ENCODE measurements at regions not wholly inside any gene's neighbourhood (a gene's known extent, or its start where the extent isn't known, plus 50 kb on each side); places are given as distances from the start of the nearest gene placed in this dataset.
"Not testable (repeated sequence)": the region's sequence is repeated elsewhere in the genome, so short reads cannot be mapped to it uniquely, and the experiment has no call there.

DNA sequence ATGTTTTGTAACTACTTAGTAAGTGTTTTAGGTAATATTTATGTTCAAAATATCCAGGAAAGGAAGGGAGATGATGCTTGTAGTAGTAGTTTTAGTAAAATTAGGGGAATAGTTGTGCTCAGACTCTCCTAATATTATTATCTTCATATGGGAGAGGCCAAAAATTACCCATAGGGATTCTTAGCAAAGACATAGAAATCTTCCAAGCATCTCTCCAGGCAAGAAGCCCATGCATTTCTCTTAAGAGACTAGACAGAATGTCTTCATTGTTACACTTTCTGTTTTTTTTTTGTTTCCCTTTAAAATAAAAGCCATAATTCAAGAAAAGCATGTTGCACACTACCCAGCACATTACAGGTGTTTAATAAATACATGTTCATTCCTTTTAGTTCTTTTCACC, 180.6 kb downstream of the CYB561 start:
- DNase-seq = no peak

DNA sequence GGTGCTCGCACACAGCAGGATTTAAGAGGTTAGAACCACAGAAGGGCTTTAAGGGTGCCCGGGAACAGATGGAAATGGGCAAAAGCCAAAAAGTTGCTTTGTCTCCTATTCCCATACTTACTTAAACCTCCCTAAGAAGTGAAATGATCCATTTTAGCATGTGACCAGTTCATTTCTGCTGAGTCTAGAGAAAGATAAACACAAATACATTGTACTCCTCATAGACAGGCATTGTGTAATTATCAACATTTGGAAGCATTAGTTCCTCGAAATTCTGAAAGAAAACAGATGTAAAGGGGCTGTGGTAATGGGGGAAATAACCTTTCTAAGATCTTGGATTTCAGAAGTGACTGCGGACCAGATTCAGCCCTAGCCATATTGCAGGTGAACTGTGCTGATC, 178.3 kb downstream of the CYB561 start:
- DNase-seq = no peak

DNA sequence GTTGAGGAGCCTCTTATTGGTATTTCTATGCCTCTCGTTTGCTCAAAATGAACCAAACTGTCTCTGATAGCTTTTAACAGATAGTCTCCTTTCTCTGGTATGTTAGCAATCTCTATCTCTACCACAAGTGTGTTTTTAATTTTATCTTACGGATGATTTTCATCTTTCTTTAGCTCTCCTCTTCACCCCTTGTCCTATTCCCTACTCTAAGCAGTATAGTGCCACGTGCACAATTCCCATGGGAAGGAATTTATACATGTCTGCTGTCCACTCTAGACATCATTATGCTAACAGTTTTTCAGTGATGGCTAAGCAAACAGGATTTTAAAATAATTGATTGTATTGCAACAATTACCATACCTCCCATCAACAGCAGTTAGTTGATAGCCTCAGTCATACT, 177.3 kb downstream of the CYB561 start:
- no peak for DNase-seq

DNA sequence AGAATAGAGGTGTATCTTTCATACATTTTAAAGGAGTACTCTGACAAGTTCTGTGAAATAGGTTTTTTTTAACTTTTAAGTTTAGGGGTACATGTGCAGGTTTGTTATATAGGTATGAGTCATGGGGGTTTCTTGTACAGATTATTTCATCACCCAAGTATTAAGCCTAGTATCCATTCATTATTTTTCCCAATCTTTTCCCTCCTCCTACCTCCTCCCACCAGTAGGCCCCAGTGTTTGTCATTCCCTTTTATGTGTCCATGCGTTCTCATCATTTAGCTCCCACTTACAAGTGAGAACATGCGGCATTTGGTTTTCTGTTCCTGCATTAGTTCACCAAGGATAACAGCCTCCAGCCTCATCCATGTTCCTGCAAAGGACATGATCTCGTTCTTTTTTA, 175.5 kb downstream of the CYB561 start:
- DNase-seq = no peak

DNA sequence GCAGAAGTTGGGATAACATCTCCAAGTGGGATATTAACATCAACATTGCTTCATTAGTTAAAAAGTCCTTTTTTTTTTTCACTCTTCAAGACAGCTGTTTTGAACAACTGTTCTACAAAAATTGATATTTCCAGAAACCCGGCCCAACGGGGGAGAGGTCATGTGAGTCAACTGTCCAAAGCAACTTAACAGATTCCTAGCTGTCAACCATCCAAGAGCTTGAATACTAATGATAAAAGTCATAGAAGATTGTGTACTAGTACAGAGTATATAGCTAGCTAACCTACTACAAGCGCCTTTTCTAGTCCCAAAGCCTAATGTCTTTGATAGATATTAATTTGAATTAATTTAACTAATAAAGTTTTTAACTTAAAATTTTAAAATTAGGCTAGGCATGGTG, 172.0 kb downstream of the CYB561 start:
- no peak for DNase-seq

DNA sequence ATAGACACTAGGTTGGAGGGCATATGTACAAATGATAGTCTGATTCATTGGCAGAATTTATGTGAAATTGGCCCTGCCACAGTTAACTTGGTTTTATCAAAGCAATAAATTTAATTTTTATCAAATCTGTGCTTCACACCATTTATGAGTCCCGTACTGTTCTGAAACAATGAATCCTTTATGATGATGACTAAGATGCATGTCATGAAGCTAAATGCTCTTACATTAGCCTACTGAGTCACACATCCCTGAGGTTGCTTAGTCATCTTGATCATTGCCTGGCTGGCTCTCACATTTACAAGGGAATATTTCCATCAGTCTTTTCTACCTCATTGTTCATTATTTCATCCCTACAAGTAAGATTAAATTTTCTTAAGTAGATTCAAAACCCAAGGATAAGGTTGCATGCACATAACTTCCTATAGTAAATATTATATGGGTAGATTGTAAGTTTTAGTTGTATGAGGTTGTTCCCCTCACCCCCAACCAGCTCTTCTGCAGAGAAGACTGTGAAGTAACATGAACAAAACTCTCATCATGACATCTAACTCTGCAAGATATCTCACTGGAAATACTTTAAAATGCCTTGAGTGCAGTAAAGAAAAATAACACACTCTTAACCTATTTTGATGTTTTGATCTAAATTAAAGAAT, 170.7 kb downstream of the CYB561 start:
- no peak for DNase-seq

DNA sequence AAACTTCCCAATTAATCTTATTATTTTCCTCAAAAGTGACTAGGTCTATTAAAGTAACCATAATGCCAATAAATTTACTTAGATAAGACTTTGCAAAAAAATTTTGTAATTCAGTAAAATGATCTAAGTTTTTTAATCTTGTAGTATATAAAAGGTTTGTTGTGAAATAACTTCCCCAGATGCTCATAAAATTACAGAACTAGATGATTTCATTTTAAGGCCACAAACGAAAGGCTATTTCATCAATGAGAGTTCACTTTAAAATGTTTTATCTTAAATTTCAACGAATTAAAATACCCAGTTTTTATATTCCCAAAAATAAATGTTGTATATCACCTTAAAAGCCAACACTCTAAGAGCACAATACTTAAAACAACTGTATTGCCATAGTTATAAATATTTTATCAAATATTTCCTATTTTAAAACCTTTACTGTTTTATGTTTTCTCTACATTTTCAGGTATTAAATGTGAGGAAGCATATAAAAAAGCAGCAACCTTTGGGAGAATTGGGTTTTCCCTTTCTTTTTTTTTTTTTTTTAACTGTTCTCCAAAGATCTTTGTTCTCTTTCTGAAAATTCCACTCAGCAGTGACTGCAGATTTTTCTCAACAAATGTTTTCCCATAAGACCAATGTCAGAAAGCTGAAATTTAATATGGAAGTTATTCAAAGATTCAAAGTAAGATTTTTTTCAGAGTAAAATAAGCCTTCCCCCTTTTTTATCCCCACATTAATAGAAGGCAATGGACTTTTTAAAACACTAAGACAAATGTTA, 169.9 kb downstream of the CYB561 start:
- DNase-seq = no peak

DNA sequence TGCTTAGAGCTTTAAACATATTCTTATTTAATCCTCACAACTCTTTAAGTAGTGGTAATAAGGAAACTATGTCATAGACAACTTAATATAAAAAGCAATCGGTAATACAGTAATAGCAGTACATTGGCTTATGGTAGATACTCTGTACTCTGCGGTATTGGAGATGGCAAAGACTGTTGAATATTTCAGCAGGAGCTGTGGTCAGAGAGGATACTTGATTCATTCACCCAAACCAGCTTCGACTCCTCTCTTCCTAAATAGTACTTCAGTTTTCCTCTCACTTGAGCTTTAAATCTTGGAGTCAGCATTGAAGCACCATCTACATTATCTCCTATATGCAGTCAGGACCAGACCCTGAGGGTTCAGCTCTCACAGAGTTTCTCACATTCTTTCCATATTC, 169.3 kb downstream of the CYB561 start:
- no peak for DNase-seq

DNA sequence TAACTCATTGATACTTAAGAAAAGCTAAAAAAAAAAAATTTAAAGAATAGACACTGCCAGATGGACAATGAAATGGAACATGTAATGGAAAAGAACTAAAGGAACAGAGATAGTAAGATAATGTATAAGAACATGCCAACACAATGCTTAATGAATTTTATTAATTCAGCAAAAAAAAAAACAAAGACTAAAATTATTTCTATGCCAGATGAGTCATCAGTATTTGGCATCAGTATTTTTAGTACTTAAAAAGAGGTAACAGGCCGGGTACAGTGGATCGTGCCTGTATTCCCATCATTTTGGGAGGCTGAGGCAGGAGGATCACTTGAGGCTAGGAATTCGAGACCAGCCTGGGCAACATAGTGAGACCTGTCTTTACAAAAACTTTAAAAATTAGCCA, 168.5 kb downstream of the CYB561 start:
- DNase-seq = no peak

DNA sequence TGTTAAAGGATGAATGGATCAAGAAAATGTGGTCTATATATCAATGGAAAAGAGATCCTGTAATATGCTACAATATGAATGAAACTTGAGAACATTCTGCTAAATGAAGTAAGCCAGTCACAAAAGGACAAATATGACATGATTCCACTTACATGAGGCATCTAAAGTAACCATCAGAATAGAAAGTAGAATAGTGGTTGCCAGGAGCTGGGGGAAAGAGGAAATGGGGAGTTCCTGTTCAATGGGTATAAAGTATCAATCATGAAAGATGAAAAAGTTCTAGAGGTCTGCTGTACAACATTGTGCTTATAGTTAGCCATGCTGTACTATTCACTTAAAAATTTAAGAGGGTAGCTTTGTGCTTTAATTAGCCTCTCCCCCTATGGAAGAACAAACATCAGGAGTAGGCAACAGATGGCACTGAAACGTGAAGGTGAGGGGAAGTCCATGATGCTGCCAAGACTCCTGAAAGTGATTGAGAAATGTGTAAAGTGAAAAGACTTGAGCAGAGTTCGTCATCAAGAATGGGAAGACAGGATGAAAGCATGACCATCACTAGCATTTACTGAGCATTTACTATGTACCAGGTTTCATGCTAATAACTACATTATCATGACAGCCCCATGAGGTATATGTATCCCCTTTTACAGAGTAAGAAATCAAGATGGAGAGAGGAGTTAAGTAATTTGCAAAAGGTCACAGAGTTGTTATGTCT, 167.2 kb downstream of the CYB561 start:
- peak; percentile 33 to 67 for DNase-seq

DNA sequence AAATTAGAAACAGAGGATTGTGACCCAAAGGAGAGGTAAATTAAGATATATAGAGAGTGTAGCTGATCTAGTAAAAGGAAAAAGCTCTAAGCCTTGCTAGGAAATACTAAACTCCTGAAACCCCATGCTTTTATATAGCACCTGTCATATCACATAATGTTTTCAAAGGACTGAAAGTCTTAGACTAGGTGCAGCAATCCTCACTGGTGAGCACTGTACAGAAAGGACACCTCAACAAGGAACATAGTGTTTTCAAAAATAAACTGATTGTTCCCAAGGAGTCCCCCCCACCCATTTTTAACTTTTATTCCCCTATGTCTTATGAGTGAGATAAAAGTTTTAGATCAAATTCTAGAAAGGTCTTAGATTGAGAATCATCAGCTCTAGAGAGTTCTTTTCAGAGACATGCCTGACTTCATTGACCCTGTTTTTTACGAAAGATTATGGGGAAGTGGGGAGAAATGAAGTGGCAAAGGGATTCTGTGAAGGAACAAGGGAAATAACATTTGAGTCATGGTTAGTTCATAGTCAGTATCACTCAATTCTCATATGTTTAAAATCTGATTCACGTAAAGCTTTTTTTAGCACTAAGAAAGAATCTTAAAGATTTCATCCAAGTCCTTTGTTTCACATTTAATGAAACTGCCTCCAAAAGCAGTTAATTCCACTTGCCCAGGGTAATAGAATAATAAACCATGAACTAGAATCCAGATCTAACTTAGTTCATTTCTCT, 166.4 kb downstream of the CYB561 start:
- no peak for DNase-seq

DNA sequence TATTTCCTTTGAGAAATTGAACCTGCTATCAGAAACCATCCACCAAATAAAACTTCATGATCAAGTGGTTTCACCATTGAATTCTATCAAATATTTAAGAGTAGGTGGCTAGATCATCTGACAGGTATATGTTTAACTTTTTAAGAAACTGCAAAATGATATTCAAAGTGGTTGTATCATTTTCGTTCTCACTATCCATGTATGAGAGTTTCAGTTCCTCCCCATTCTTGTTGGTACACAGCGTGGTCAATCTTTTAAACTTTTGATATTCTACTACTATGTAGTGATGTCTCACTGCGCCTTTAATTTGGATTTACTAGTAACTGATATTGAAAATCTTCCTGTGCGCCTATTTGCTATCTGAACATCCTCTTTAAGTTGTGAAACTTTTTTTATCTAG, 163.7 kb downstream of the CYB561 start:
- DNase-seq = no peak

DNA sequence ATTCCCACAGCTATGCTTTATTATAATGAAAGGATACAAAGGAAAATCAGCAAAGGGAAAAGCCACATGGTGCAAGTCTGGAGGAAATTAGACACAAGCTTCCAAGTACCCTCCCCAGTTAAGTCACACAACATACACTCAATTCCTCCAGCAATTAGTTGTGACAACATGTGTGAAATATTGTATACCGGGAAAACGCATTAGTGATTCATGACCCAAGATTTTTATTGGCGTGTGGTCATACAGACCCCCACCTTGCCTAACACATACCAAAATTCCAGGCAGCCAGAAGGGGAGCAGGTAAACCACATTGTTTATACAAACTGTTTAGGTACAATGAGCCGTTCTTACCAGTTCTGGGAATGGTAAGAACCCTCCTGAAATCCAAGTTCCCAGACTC, 160.6 kb downstream of the CYB561 start:
- no peak for DNase-seq

DNA sequence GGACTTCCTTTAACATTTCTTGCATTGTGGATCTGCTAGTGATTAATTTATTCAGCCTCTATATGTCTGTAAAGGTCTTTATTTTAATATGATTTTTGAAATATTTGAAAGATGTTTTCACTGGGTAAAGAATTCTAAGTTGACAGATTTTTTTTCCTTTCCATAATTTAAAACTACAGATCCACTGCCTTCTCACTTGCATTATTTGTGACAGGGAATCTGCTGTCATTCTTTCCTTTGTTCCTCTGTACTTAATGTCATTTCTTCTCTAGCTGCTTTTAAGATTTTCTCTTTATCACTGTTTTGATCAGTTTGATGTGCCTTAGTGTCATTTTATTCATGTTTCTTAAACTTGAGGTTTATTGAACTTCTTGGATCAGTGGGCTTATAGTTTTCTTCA, 159.9 kb downstream of the CYB561 start:
- no peak for DNase-seq

DNA sequence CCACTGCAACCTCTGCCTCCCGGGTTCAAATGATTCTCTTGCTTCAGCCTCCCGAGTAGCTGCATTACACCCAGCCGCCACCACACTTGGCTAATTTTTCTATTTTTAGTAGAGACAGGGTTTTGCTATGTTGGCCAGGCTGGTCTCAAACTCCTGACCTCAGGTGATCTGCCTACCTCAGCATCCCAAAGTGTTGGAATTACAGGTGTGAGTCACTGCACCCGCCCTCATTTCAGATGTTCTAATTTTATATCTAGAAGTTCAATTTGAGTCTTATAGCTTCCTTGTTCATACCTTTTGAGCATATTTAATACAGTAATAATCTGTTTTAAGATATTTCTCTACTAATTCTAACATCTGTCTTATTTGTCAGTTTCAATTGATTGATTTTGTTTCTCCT, 159.1 kb downstream of the CYB561 start:
- not testable (repeated sequence) for DNase-seq

DNA sequence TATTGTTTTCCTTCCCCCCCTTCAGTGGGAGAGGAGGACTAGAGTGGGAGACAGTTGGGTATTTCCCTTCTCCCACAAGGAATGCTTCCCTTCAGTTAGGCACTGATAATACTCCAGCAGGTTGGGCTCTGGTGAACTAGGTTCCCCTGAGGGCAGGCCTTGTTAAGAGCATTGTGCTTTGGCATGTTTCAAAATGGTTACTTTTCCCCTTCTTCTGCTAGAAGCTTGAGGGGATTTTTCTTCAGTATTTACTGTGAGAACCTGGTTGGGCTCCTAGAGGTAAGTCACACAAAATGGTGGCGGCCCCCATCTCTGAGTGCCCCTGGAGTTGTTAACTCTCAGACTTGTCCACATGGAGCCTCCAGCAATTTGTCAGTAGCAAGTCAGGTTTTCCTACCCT, 156.2 kb downstream of the CYB561 start:
- no peak for DNase-seq

DNA sequence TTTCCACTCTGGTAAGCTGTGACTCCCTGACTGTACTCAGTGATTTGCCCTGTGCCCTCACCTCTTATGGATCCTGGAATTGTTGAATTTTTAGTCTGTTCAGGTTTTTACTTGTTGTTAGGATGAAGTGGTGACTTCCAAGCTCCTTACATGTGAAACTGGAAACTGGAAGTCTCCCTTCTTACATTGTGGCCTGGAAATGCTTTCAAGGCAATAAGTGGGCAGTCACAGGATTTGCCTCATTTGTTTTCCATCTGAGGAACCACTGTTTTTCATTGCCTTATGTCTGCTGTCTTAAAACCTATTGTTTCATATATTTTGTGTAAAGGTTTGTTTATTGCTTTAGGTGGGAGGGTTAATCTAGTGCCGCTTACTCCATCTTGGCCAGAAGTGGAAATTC, 155.8 kb downstream of the CYB561 start:
- no peak for DNase-seq

DNA sequence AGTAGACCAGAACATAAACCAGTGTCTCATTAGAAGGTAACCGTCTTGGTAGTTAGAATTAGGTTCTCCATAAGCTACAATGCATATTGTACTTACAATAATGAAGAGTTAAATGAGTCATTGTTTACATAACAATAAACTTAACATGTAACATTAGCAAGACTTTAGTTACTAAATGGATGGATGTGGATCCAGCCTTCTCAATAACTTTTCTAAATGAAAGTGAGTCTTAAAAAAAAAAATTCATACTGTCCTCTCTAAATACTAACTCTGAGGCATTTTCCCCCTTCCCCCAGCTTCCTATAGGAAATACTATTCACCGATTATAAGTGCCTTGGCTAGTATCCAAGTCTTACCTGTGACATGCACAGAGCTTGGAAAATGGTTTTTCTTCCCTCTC, 155.3 kb downstream of the CYB561 start:
- no peak for DNase-seq

DNA sequence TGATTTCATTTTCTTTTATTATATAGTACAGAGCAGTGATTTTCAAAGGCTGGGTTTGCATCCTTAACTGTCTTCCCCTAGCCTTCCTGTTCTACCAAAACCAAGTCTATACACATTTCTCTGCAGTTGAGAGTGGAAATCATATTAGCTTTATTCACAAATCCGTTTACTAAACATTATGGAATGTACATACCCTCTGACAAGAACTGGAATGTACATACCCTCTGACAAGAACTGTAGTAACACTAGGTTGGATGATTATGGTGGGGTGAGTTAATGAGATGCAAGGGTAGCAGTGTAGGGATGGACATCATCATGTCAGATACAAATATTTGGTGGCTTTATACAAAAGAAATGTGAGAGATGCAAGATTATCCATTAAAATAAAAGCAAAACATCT, 154.8 kb downstream of the CYB561 start:
- DNase-seq = no peak

DNA sequence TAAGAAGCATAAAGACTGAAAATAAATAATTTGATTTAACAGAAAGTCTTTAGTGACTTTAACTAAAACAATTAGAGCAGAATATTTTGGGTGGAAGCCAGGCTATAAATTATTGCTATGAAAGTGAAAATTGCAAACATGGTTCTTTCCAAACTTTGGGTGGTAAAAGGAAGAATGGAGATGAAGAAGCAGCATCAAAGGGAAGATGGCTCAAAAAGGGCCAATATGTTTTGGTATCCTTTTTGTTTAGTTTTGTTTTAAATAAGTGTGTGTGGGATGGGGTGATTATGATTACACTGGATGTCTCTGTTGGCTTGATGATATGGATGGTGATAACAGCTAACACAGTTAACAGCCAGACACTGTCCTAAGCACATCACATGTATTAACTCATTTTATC, 153.7 kb downstream of the CYB561 start:
- DNase-seq = no peak

DNA sequence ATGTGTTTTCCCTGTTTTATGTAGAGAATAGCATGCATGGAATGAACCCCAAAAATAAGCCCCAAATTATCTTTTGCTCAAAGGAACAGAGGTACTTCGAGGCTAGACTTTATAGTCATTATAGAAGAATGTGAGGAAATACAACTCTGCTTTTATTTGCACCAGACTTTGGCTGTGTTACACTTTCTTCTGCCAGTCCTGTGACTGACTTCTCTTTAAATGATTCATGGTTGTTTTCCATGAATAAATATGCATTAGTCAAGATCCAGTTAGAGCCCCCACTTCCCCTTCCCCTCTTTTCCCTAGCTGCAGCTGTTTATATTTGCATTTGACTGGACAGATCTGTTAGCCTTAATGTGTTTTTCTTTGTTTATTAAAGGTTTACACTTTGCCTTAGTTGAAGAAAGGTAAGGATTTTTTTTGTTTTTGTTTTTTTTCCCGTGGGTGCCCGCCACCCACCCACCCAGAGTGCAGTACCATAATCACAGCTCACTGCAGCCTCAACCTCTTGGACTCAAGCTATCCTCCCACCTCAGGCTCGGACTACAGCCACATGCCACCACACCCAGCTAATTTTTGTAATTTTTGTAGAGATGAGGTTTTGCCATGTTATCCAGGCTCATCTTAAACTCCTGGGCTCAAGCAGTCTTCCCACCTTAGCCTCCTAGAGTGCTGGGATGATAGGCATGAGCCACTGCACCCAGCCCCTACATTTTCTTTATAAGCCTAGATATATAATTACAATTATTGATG, 152.6 kb downstream of the CYB561 start:
- DNase-seq = no peak

DNA sequence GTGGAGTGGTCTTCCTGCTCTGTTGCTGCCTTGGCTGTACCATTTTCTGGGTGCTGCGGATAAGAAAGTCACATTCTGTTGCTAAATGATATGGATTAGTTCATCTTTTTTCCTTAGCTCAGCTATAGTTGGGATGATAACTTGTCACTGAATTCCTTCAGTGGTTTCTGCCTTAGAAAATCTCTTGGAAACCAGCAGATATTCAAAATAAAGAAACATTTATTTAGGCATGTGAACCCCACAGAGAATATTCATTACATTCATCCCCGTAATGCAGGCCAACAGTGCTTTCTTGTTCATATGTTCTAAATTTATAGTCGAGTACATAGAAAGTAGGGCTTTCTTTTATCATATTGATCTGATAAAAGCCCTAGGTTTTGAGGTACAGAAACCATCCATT, 151.3 kb downstream of the CYB561 start:
- no peak for DNase-seq

DNA sequence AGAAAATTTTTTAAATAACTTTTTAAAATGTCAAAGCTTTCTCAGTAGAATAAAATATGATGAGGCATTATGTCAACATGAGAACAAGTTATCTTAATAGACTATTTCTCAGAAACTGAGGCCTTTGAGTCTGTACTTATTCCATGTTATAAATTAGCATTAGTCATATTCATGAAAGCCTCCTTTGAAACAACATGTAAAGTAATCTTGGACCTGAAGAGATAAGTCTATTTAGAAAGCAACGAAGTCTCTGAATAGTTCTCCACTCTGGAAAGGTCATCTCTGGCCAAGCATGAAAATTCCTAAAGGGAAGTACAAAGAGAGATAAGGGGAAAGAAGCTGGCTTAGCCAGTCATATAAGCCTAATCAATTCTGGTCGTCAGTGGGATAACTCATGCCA, 150.8 kb downstream of the CYB561 start:
- DNase-seq = no peak

Measured in NCI-H524 (cell line).